T-cell (primary cell): ENCODE measurements at regions not wholly inside any gene's neighbourhood (a gene's known extent, or its start where the extent isn't known, plus 50 kb on each side); places are given as distances from the start of the nearest gene placed in this dataset.

Experiments used
- ATAC-seq, 4 experiments: fragments of 200-7000 bp in 3 of 4; fragments of 150-1000 bp in 1 of 4; cut with Tn5 transposase; replicated peaks in 1 of 4; 1 replicate in 3 of 4; 2 replicates in 1 of 4; pipeline ENCODE4 v1.10.0; 2021; ENCODE audit warnings: moderate library complexity in 3 of 4, mild to moderate bottlenecking in 2 of 4, moderate number of reproducible peaks in 1 of 4
- CTCF ChIA-PET, 2 donors: fragments of 300-600 bp; sonication (Branson Sonifier 250); formaldehyde crosslinking; loops; one replicate each; lab custom pipeline; 2022; ENCODE audit warnings: antibody characterized with exemption in 2 of 2; lab: Charles Lee
- POLR2A ChIA-PET, 2 donors: fragments of 300-600 bp; sonication (Branson Sonifier 250); formaldehyde crosslinking; loops; one replicate each; lab custom pipeline; 2022; ENCODE audit warnings: antibody characterized with exemption in 2 of 2; lab: Charles Lee
- DNase-seq, 35 experiments: peaks; one replicate each; pipeline versions ENCODE4 v3.0.0 to v3.0.0-alpha.2; 2013 to 2023
- H3K27ac ChIP-seq: one replicate; pipeline ENCODE4 v1.5.1; 2013; ENCODE audit warnings: low read length
- H3K27me3 ChIP-seq, 2 experiments: replicated peaks in 1 of 2; 1 replicate in 1 of 2; 2 replicates in 1 of 2; pipeline versions ENCODE4 v1.6.1 to v1.7.0; 2013; ENCODE audit warnings: low read length in 1 of 2, mixed read lengths in 1 of 2; ENCODE audit not compliant: control insufficient read depth in 2 of 2, insufficient read depth in 2 of 2; ENCODE audit errors: extremely low read depth in 1 of 2
- H3K36me3 ChIP-seq, 2 donors: 1 replicate in 1 of 2; 2 replicates in 1 of 2; pipeline versions ENCODE4 v1.6.1 to v1.7.0; 2013; ENCODE audit warnings: low read length in 1 of 2; ENCODE audit not compliant: control insufficient read depth in 2 of 2, insufficient read depth in 1 of 2; ENCODE audit errors: extremely low read depth in 1 of 2
- H3K4me1 ChIP-seq, 2 experiments: 1 replicate in 1 of 2; 2 replicates in 1 of 2; pipeline versions ENCODE4 v1.6.1 to v1.7.0; 2013; ENCODE audit warnings: low read length in 2 of 2, mixed read lengths in 1 of 2; ENCODE audit not compliant: insufficient read depth in 2 of 2, control insufficient read depth in 1 of 2; ENCODE audit errors: extremely low read depth in 1 of 2
- H3K4me3 ChIP-seq, 2 donors: 1 replicate in 1 of 2; 2 replicates in 1 of 2; pipeline versions ENCODE4 v1.5.1 to v1.7.0; 2013; ENCODE audit warnings: mild to moderate bottlenecking in 2 of 2, low read length in 1 of 2, moderate library complexity in 1 of 2; ENCODE audit not compliant: control insufficient read depth in 1 of 2; ENCODE audit errors: extremely low read depth in 1 of 2
- H3K9me3 ChIP-seq: 2 replicates; pipeline ENCODE4 v1.7.0; 2013
- H3K27ac Mint-ChIP-seq, 2 donors: one replicate each; pipeline ENCODE4 v1.8.0; 2020 to 2021; ENCODE audit warnings: mild to moderate bottlenecking in 2 of 2, mixed read lengths in 2 of 2
- H3K27me3 Mint-ChIP-seq, 2 donors: one replicate each; pipeline ENCODE4 v1.8.0; 2021 to 2022; ENCODE audit warnings: mixed read lengths in 2 of 2
- H3K36me3 Mint-ChIP-seq: one replicate; pipeline ENCODE4 v1.8.0; 2021; ENCODE audit warnings: mixed read lengths
- H3K4me1 Mint-ChIP-seq, 3 donors: one replicate each; pipeline ENCODE4 v1.8.0; 2020 to 2022; ENCODE audit warnings: mixed read lengths in 3 of 3, mild to moderate bottlenecking in 1 of 3
- H3K4me3 Mint-ChIP-seq, 3 donors: one replicate each; pipeline ENCODE4 v1.8.0; 2020 to 2022; ENCODE audit warnings: mild to moderate bottlenecking in 3 of 3, mixed read lengths in 3 of 3, moderate library complexity in 3 of 3
- H3K9me3 Mint-ChIP-seq, 3 donors: one replicate each; pipeline ENCODE4 v1.8.0; 2020 to 2022; ENCODE audit warnings: mixed read lengths in 3 of 3
- WGBS: methylation state at CpG from one replicate; pipeline ENCODE4 v1.1.5; 2013; ENCODE audit warnings: missing lambda C conversion rate; ENCODE audit not compliant: insufficient coverage; 5-methylcytosine and 5-hydroxymethylcytosine counted together

DNA sequence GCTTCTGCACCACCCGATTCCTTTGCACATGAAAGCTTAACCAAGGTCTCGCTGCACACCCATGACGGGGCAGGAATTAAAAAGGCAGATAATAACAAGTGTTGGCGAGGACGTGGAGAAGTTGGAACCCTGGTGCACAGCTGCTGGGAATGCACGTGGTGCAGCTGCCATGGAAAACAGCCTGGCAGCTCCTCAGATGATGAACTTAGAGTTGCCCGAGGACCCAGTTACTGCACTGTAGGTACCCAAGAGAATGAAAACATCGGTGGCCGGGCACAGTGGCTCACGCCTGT is 211.6 kb upstream of the CIBAR2 start:
- H3K9me3 ChIP-seq = no peaks in the 10 kb centered on the region
- ATAC-seq (no peak), DNase-seq (no peak)
- H3K4me3 Mint-ChIP-seq = no peak overlapping the region
- no peaks in the 10 kb centered on the region for H3K36me3 Mint-ChIP-seq
- no peaks in the 10 kb centered on the region for H3K4me1 ChIP-seq
- peaks cover 0 to 13% of the 10 kb centered on the region in 2 experiments for H3K27me3 ChIP-seq
- peaks cover 0 to 3% (median 0%) of the 10 kb centered on the region in 3 donors for H3K9me3 Mint-ChIP-seq
- POLR2A ChIA-PET = interaction anchor here in 1 of 2 donors (0.6 kb wide), 1 partner anchor 317 kb away, joined by 3 read pairs; no protein-coding TSS in a partner anchor
- peaks cover 0 to 14% of the 10 kb centered on the region in 2 donors for H3K27me3 Mint-ChIP-seq
- CTCF ChIA-PET = no interaction called here
- no peaks in the 10 kb centered on the region for H3K4me1 Mint-ChIP-seq
- no peak overlapping the region for H3K27ac Mint-ChIP-seq
- H3K27ac ChIP-seq = no peak overlapping the region
- no peaks in the 10 kb centered on the region for H3K36me3 ChIP-seq
- 92% methylated on average over 10 of the region's 10 CpGs for WGBS
- H3K4me3 ChIP-seq = no peak overlapping the region

DNA sequence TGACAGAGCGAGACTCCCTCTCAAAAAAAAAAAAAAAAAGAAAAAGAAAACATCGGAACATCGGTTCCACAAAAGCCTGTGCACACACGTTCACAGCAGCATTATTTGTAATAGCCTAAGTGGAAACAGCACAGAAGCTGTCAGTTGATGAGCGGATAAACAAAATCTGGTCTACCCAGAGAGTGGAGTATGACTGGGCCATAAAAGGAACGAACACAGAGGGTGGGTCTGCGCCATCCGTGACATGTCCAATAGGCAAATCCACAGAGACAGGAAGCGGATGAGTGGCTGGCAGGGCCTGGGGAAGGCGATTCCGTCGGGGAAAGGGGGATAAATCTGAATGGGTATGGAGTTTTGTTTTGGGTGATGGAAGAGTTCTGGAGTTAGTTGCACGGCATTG is 212.2 kb upstream of the CIBAR2 start:
- ATAC-seq (no peak), DNase-seq (no peak)
- Mint-ChIP-seq H3K9me3 (peaks cover 0 to 3% (median 0%) of the 10 kb centered on the region in 3 donors), H3K27me3 (peaks cover 0 to 17% of the 10 kb centered on the region in 2 donors), H3K4me3 (no peak overlapping the region), H3K4me1 (no peaks in the 10 kb centered on the region), H3K36me3 (no peaks in the 10 kb centered on the region), H3K27ac (no peak overlapping the region)
- H3K36me3 ChIP-seq = no peaks in the 10 kb centered on the region
- H3K4me3 ChIP-seq = no peak overlapping the region
- ChIA-PET CTCF (interaction anchor here in 1 of 2 donors (0.7 kb wide), 1 partner anchor 199 kb away, joined by 3 read pairs; no protein-coding TSS in a partner anchor), POLR2A (interaction anchor here in 1 of 2 donors (0.7 kb wide), 1 partner anchor 1111 kb away, joined by 5 read pairs; no protein-coding TSS in a partner anchor)
- WGBS = 84% methylated on average over 8 of the region's 13 CpGs
- H3K27me3 ChIP-seq = peaks cover 0 to 19% of the 10 kb centered on the region in 2 experiments
- H3K27ac ChIP-seq = no peak overlapping the region
- no peaks in the 10 kb centered on the region for H3K9me3 ChIP-seq
- no peaks in the 10 kb centered on the region for H3K4me1 ChIP-seq

DNA sequence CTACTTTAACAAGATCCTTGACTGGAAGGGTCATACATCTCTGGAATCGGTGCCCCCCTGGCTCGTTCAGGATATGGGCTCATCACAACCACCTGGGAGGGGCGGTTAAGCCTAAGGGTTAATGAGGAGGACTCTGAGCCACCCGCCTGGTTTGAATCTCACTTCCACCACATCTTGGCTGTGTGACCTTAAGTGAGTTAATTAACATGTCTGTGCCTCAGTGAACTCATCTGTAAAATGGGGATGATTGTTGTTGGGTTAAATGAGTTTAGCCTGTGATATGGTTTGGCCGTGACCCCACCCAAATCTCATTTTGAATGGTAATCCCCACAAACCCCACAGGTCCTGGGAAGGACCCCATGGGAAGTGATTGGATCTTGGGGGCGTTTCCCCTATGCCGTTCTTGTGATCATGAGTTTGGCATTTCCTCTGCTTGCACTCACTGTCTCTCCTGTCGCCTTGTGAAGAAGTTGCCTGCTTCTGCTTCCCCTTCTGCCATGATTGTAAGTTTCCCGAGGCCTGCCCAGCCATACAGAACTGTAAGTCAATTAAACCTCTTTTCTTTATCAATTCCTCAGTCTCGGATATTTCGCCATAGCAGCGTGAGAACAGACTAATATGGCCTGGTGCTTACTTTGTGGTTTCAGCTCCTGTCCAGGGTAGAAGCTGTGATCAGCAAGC is 214.0 kb upstream of the CIBAR2 start:
- Histone ChIP-seq H3K9me3 (no peaks in the 10 kb centered on the region), H3K4me3 (no peak overlapping the region), H3K27me3 (peaks cover 0 to 30% of the 10 kb centered on the region in 2 experiments), H3K27ac (no peak overlapping the region), H3K36me3 (no peaks in the 10 kb centered on the region), H3K4me1 (peaks cover 2 to 11% of the 10 kb centered on the region in 2 experiments)
- Mint-ChIP-seq H3K9me3 (peaks cover 0 to 3% (median 0%) of the 10 kb centered on the region in 3 donors), H3K27ac (no peak overlapping the region), H3K4me3 (no peak overlapping the region), H3K27me3 (peaks cover 3 to 24% of the 10 kb centered on the region in 2 donors), H3K36me3 (no peaks in the 10 kb centered on the region), H3K4me1 (peaks cover 6 to 12% (median 9%) of the 10 kb centered on the region in 3 donors)
- no peak for DNase-seq
- 70% methylated on average over 9 of the region's 12 CpGs for WGBS
- CTCF ChIA-PET = no interaction called here
- no peak for ATAC-seq
- POLR2A ChIA-PET = no interaction called here

DNA sequence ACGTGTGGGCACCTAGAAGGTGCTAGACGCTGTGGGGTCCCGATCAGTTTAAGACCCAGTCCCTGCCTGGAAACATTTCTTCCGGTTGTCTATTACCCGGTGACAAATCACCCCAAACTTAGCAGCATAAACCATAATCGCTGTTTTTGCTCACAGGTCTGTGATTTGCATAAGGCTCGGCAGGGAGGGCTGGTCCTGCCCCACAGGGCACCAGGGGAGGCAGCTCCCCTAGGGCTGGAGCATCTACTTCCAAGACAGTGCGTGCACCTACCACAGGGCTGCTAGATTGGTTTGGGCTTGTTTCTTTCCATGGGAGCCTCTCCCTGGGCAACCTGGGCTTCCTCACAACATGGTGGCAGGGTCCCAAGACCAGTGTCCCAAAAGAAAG is 214.5 kb upstream of the CIBAR2 start:
- Mint-ChIP-seq H3K9me3 (peaks cover 0 to 3% (median 0%) of the 10 kb centered on the region in 3 donors), H3K36me3 (no peaks in the 10 kb centered on the region), H3K4me1 (peaks cover 6 to 12% (median 9%) of the 10 kb centered on the region in 3 donors), H3K27me3 (peaks cover 3 to 24% of the 10 kb centered on the region in 2 donors), H3K4me3 (no peak overlapping the region), H3K27ac (no peak overlapping the region)
- ChIA-PET CTCF (no interaction called here), POLR2A (no interaction called here)
- H3K4me1 ChIP-seq = peaks cover 2 to 11% of the 10 kb centered on the region in 2 experiments
- no peak for ATAC-seq
- peaks cover 0 to 31% of the 10 kb centered on the region in 2 experiments for H3K27me3 ChIP-seq
- no peak for DNase-seq
- WGBS = 73% methylated on average over 5 of the region's 8 CpGs
- H3K4me3 ChIP-seq = no peak overlapping the region
- no peaks in the 10 kb centered on the region for H3K36me3 ChIP-seq
- H3K9me3 ChIP-seq = no peaks in the 10 kb centered on the region
- no peak overlapping the region for H3K27ac ChIP-seq

DNA sequence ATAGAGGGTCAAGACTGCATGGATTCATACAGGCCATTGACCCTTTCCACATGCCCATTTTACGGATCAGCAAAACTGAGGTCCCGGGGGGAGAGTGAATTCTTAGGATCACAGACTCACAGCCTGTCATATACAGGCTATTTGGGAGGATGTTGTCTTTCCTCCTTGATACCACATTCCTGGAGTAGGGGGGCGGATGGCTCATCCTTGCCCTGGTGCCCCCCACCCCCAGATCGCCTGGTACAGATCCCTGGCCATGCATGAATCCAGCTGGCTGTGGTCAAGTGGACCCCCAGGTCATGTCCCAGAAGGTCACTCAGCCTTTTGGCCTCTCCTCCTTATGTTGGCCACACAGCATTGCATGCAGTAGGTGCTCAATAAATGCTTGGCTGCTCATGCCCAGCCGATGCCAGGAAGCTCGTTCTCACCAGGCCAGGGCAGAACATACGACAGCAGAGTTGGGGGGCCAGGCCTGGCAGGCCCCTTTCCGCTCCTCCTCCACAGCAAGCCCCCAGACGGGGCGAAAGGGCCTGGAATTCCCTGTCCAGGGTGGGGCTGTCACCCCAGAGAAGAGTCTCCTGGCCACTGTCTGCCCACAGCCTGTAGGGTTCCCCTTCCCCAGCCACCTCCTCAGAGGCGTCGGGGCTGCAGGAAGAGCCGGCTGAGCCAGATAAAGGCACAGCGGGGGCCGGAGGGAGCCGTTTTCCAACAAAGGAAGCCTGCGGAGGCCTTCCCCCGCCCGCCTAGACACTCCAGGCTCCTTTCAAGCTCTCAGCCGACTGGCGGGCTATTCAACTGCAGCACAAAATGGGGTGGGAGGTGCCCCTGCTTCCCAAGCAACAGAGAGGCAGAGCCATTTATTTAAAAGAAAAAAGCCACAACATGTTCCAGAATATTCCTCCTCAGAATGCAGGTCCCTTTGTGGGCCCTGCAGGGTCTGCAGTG is 215.7 kb upstream of the CIBAR2 start:
- peaks cover 2 to 11% of the 10 kb centered on the region in 2 experiments for H3K4me1 ChIP-seq
- Mint-ChIP-seq H3K9me3 (peaks cover 0 to 3% (median 0%) of the 10 kb centered on the region in 3 donors), H3K4me1 (peaks cover 6 to 12% (median 9%) of the 10 kb centered on the region in 3 donors), H3K27me3 (peaks cover 3 to 32% of the 10 kb centered on the region in 2 donors), H3K4me3 (no peak overlapping the region), H3K27ac (no peak overlapping the region), H3K36me3 (no peaks in the 10 kb centered on the region)
- H3K4me3 ChIP-seq = no peak overlapping the region
- WGBS = 70% methylated on average over 12 of the region's 21 CpGs
- no peak overlapping the region for H3K27ac ChIP-seq
- no peaks in the 10 kb centered on the region for H3K36me3 ChIP-seq
- ChIA-PET POLR2A (no interaction called here), CTCF (interaction anchor here in 1 of 2 donors (0.6 kb wide), 1 partner anchor 82 kb away, joined by 5 read pairs; no protein-coding TSS in a partner anchor)
- ATAC-seq (no peak), DNase-seq (no peak)
- no peaks in the 10 kb centered on the region for H3K9me3 ChIP-seq
- H3K27me3 ChIP-seq = peaks cover 0 to 44% of the 10 kb centered on the region in 2 experiments

DNA sequence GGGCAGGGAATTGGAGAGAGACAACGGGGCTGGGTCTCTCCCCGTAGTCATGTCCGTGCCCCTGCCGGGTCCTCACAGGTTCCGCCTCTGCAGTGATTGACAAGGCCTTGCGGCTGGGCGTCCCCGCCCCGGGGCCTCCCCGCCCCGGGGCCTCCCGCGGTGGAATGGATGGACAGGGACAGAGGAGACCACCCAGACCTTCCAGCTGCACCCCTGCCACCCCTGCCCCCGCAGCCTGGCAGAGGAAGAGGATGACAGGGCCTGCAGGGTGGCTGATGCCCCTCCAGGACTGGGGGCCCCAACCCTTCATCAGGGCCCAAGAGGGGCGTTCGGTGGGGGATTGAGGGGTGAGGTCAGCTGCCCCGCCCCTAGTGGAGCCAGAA is 216.4 kb upstream of the CIBAR2 start:
- DNase-seq = no peak

More for the DNA sequence above, 216.4 kb upstream of the CIBAR2 start:
- Histone ChIP-seq H3K9me3 (no peaks in the 10 kb centered on the region), H3K4me1 (peaks cover 2 to 11% of the 10 kb centered on the region in 2 experiments), H3K27ac (no peak overlapping the region), H3K36me3 (no peaks in the 10 kb centered on the region), H3K27me3 (peaks cover 0 to 48% of the 10 kb centered on the region in 2 experiments), H3K4me3 (no peak overlapping the region)
- WGBS = no CpG with 5 or more reads among the region's 17 CpGs
- Mint-ChIP-seq H3K36me3 (no peaks in the 10 kb centered on the region), H3K4me1 (peaks cover 6 to 12% (median 9%) of the 10 kb centered on the region in 3 donors), H3K4me3 (no peak overlapping the region), H3K27me3 (peaks cover 3 to 37% of the 10 kb centered on the region in 2 donors), H3K27ac (no peak overlapping the region), H3K9me3 (peaks cover 0 to 2% (median 0%) of the 10 kb centered on the region in 3 donors)
- POLR2A ChIA-PET = no interaction called here
- no peak for ATAC-seq
- CTCF ChIA-PET = interaction anchor here in 1 of 2 donors (0.6 kb wide), 1 partner anchor 568 kb away, joined by 3 read pairs; no protein-coding TSS in a partner anchor
